ENCODE measurements at regions not wholly inside any gene's neighbourhood (a gene's known extent, or its start where the extent isn't known, plus 50 kb on each side); places are given as distances from the start of the nearest gene placed in this dataset.
A peak's percentile ranks its signal among the peaks of the same experiment; 100 is the strongest.
"Not testable (repeated sequence)": the region's sequence is repeated elsewhere in the genome, so short reads cannot be mapped to it uniquely, and the experiment has no call there.

DNA sequence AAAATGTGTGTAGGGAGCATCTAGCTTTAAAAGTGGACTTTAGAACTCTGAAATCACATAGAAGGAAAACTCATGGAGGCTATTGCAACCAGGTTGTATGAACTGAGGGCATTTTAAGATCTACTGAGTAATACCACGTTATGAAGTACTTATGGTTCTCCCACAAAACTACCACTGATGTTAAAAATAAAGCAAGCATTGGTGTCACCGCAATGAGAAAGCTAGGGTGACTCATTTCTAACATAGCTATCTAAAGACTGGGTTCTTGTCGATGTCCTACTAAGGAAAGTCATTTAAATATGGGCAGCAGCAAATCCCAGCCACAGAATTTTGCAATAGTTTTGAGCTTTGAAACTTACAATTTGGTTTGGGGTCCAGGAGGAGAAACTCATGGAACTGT, 584.8 kb downstream of the DIPK2A start:
- no peak for DNase-seq
- intact Hi-C loops (cut with DNase I) = loop anchor here (5.0 kb wide), 1 partner anchor 846 kb away; no protein-coding TSS in a partner anchor

DNA sequence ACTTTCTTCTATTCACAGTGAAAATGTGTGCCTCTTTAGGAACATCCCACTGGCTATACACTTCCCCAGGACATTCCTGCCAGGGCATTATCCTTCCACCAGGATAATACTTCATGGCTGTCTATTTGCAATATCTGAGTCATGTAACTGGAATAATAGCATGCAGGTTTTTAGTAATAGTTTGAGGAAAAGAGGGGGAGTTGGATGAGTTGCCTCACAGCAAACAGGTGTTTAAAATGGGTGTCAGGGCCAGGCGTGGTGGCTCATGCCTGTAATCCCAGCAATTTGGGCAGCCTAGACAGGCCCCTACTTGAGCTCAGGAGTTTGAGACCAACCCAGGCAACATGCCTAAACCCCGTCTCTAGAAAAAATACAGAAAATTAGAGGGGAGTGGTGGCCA, 585.9 kb downstream of the DIPK2A start:
- no peak for DNase-seq
- intact Hi-C loops (cut with DNase I) = loop anchor here (5.0 kb wide), 1 partner anchor 845 kb away; no protein-coding TSS in a partner anchor

DNA sequence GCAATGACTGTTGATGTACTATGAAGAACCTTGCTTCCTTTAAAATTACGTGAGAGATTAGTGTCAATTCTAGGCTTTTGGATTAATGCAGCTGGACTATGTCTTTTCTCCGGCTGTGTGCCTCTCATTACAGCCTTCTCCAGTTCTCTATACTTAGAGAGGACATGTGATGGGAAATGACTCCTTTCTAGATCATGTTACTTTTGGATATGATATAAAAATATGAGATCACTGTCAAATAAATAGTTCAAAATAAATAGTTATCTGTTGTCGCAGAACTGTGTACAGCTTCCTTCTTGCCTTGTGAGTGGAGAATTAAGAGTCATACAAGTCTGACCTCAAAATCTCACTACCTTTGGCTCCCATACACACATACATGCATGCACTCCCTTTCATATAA, 592.4 kb downstream of the DIPK2A start:
- no peak for DNase-seq
- intact Hi-C loops (cut with DNase I) = no loop called here

DNA sequence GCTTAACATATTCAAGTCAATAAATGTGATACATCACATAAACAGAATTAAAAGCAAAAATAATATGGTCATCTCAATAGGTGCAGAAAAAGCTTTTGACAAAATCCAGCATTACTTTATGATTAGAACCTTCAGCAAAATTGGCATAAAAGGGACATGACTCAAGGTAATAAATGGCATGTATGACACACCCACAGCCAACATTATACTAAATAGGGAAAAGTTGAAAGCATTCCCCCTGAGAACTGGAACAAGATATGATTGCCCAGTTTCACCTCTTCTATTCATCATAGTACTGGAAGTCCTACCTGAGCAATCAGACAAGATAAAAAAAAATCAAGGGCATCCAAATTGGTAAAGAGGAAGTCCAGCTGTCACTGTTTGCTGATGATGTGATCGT, 594.7 kb downstream of the DIPK2A start:
- intact Hi-C loops (cut with DNase I) = no loop called here
- DNase-seq = no peak

DNA sequence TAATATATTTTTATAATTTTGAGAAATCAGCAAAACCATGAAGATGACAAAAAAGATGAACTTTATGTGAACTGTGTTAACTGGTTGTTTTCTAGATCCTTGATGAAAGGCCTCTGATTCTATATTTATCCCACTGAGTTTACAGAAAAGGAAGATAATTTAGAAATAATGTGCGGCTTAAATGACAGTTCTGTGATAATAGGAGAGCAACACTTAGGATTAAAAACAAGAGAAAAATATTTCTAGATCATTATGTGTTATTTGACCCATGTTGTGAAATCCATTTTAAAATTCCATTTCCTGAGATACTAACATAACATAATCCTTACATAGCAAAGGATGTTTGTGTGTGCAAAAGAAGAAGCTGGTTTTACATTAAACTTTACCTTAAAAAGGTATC, 598.0 kb downstream of the DIPK2A start:
- no peak for DNase-seq
- intact Hi-C loops (cut with DNase I) = no loop called here

DNA sequence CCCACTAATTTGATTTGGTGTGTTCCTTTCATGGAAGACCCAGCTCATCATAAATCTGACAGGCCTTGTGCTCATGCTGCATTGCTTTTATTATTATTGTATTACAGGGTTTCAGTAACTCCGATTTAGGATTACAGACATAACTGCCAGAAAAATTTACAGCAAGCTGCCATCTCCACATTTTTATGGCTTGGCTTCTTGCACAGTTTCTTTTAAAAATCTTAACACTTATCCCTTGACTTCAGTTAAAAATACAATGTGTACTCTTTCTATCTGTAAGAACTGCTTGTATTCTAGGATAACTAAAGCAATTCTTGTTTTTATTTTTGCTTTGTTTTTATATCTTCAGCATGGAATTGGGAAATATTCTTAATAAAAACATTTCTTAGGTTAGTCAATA, 612.2 kb downstream of the DIPK2A start:
- intact Hi-C loops (cut with DNase I) = no loop called here
- no peak for DNase-seq

DNA sequence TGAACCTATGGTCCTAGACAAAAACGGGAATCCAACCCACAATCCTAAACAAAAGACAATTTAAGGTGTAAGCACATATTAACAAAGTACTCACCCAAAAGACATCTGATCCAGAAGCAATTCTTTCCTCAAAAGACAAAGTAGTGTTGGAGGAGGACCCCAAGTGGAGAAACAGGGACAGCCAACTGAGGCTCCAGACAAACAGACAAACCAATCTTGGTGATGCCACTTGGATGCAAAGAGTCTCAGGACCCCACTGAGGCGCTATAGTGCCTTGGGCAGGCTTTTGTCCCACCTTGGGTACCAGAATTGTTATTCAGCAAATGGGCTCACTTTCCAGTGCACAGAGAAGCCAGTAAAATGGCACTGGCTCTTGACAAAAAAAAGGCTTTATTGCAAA, 613.8 kb downstream of the DIPK2A start:
- no peak for DNase-seq
- intact Hi-C loops (cut with DNase I) = no loop called here

DNA sequence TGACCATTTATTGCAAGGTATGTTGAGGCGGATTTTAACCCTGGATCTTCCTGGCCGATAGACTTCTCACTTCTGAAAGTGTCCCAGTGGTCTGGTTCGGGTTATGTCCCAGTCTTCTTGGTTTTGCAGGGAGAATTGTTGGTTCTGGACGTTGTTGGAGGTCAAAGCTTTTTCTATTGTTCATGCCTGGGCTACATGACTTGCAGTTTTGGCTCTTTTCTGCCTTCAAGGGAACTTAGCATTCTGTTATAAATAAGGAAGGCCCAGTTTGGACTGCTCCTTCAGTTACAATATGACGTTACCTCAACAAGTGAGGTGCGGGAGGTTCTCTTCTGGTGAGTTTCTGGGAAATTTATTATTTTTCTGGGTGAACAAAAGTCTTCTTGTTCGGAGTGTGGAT, 614.3 kb downstream of the DIPK2A start:
- DNase-seq = no peak
- intact Hi-C loops (cut with DNase I) = no loop called here

DNA sequence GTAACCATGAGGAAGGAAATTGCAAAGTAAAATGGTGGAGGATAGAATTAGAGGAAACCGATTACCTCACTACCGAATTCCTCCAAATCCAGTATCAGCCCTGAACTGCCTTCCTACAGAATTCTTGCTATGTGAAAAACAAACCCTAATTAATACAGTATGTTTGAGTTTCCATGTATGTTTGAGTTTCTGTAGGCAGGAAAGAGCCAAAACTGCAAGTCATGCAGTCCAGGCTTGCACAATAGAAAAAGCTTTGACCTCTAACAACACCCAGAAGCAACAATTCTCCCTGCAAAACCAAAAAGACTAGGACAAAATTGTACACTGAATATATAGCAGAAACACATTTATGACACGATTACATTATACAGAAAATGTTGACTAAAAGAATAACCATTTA, 614.8 kb downstream of the DIPK2A start:
- intact Hi-C loops (cut with DNase I) = no loop called here
- no peak for DNase-seq

DNA sequence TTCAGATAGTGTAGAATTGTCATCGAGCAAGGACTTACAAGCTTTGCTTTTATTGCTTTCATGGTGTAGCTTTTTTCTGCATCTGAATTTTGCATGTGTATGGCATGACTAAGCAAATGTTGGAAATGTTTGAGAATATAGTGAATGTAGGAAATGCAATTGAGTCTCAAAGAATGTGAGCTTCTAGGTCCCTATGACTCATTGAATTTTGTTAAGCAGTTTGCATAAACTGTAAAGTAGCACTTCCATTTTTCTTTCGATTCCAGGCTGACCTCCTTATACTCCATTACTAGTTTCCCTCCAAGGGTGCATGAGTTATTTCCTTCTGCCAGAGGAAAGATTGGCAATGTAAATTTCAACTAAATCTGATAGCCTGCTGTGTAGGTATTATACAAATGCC, 619.2 kb downstream of the DIPK2A start:
- intact Hi-C loops (cut with DNase I) = no loop called here
- no peak for DNase-seq

DNA sequence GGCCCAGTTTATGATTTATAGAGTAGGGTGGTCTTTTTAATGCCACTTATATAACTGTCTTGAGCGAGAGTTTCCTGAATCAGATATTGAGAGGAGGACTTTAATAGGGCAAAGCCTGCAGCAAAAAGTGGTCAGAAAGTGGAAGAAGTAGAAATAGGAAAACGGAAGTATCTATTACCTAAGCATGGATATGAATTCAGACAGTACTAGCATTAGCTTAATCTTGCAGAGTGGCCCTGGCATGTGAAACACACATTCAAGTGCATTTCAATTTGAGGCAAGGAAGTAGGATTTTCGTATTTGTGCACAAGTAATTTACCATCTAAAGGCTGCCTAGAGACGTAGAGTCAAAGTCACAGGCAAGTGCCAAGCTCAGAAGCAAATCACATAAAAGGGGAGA, 622.3 kb downstream of the DIPK2A start:
- no peak for DNase-seq
- intact Hi-C loops (cut with DNase I) = no loop called here

DNA sequence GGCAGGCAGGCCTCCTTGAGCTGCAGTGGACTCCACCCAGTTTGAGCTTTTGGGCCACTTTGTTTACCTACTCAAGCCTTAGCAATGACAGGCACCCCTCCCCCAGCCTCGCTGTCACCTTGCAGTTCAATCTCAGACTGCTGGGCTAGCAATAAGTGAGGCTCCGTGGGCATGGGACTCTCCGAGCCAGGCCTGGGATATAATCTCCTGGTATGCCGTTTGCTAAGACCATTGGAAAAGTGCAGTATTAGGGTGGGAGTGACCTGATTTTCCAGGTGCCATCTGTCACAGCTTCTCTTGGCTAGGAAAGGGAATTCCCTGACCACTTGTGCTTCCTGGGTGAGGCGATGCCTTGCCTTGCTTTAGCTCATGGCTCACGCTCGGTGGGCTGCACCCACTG, 648.6 kb downstream of the DIPK2A start:
- intact Hi-C loops (cut with DNase I) = not testable (repeated sequence)
- peak in 1 of 10 donors; percentile 35 for DNase-seq

DNA sequence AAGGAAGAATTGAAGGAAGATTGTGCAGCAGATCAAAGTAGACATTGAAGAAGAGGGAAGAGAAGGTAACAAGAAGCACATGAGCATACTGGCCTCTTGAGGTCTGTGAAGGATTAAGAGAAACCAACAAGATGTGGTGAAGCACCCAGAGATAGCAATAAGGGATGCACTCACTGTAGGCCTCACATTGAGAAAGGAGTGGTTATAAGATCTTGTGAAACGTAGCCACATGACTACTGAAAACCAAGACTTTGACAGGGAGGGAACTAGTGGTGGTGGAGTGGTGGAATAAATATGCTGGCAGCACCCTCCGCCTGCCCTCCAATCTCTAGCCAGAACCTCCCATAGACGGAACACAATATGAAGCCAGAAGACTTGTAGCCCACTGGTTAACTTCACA, 651.2 kb downstream of the DIPK2A start:
- DNase-seq = no peak
- intact Hi-C loops (cut with DNase I) = no loop called here

DNA sequence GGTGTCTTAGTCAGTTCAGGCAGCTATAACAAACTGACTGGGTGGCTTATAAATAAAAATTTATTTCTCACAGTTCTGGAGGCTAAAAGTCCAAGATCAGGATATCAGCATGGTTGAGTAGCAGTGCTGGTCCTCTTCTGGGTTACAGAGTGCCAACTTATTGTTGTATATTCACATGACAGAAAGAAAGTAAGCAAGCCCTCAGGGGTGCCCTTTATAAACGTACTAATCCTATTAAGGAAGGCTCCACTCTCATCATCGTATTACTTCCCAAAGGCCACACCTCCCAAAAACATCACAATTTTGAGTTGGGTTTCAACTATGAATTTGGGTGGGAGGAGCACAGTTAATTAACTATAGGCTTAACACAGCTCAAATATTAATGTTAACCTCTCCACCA, 653.0 kb downstream of the DIPK2A start:
- no peak for DNase-seq
- intact Hi-C loops (cut with DNase I) = no loop called here

DNA sequence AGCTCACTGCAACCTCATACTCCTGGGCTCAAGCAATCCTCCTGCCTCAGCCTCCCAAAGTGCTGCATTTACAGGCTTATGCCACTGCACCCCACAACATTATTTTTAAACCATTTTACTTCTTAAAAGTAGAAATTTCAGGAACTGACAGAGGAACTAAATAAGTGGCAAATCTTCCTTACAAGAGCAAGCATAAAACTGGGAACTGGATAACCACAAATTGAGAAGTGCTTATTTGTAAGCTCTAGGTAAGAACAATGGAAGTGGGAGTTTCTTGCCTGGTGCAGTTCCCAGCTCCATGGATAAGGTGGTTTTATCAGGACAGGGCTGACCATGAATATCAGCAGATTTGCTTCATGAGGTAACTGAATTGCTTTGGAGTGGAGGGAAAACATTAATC, 655.2 kb downstream of the DIPK2A start:
- intact Hi-C loops (cut with DNase I) = no loop called here
- no peak for DNase-seq

DNA sequence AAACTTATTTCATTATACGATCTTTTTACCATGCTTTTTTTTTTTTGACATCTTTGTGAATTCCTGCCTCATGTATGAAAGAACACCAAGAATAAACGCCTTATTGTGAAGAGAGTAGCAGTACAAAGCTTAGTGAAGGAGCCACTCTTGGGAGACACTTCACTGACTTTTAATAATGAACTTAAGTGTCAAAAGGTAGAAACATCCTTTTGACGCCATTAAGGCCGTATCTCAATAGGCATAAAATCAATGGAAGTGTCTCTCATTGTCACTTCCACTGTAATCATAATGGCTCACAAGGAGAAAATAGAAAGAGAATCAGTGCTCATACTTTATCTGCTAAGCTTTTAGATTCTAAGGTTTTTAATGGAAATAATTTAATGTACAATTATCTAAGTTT, 657.8 kb downstream of the DIPK2A start:
- intact Hi-C loops (cut with DNase I) = no loop called here
- DNase-seq = no peak

DNA sequence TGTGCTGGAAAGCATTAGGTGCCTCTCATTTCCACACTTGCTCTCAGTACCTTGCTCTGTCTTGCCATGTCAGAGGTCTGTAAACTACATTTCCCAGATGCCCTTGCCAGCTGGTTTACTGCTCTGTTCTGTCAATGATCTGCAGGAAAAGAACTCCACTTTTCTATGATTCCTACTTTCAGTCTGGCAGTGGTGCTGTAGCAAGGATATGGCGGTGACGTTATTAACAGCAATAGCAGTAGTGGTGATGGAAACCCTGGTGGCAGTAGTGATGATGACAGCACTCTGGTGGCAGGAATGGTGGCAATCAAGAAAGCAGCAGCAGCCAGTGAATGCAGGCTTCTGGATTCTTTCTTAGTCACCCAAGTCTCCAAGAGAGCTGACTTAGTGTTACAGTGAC, 665.2 kb downstream of the DIPK2A start:
- no peak for DNase-seq
- intact Hi-C loops (cut with DNase I) = no loop called here

DNA sequence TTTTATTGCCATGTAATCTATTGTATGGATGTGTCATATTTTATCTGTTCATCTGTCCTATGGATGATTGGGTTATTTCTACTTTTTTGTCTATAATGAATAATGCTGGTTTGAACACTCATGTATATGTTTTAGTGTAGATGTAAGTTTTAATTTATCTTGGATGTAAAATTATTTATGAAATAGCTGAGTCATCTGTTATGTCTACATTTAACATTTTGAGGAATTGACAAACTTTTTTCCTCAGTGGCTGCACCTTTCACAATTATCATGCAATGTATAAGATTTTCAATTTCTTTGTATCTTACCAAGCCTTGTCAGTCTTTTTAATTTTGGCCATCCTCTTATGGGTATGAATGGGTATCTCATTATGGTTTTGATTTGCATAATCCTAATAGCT, 666.4 kb downstream of the DIPK2A start:
- DNase-seq = no peak
- intact Hi-C loops (cut with DNase I) = no loop called here

DNA sequence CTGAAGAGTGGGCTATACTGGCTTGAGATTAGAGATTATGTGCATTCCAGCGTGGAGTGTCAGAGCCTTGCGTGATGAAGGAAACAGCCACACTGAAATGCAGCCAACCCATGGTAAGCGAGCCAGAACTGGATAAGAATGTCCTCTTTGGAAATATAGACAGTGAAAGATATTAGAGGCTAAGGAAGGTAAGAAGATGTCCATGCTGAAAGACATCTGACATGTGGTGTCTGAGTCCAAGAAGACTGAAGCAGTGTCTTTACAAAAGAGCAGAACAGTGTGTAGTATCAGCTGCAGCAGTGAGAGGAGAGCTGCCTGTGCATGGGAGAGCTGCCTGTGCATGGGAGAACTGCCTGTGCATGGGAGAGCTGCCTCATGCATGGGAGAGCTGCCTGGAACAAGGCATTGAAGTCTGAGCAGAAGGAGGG, 672.2 kb downstream of the DIPK2A start:
- peak in 7 of 10 donors; percentile 11 to 83 (median 43) for DNase-seq
- intact Hi-C loops (cut with DNase I) = no loop called here

DNA sequence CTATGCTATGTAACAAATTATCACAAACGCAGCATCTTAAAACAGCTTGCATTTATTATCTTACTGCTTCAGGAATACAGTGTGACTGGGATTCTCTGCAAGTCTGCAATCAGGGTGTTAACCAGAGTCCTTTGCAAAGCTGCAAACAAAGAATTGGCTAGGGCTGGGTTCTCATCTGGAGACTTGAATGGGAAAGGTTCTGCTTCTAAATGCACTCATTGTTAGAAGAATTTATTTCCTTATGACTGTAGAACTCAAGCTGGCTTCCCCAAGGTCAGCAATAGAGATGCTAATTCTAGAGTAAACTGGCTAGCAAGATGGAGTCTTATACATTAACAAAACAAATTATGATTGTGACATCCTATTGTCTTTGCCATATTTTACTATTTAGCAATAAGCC, 673.7 kb downstream of the DIPK2A start:
- intact Hi-C loops (cut with DNase I) = no loop called here
- DNase-seq = no peak

DNA sequence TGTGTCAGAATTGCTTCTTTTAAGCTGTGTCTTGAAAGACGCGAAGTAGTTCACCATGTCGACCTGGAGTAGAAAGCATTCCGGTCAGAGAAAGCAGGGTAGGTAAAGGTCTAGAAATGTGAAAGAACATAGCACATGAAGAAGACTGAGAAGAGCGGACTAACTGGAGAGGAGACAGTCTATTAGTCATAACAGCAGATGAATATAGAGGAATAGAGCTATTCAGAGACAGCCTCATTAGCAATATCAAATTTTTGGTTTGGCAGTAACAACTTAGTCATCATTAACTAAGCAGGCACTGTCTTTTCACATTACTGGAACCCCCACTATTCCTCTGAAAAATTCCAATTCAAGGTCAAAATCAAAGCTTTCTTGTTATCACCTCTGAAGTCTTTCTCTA, 678.8 kb downstream of the DIPK2A start:
- no peak for DNase-seq
- intact Hi-C loops (cut with DNase I) = no loop called here

DNA sequence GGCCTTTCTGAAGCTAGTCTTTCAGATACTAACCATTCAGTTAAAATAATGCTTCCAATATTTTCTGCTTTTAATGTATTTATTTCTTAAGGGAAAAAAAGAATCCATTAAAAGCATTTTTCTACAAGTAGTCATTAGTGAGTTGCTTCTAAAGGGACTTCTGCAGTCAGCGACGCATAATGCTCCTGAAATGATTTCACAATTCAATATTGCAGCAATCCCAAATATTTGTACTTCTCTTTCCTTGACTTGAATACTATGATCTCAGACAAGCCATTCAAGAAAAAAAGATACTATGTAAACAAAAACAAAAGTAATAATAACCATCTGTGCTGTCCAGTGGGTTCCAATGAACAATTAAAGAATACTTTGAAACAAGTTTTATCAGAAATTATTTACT, 681.0 kb downstream of the DIPK2A start:
- DNase-seq = no peak
- intact Hi-C loops (cut with DNase I) = no loop called here

DNA sequence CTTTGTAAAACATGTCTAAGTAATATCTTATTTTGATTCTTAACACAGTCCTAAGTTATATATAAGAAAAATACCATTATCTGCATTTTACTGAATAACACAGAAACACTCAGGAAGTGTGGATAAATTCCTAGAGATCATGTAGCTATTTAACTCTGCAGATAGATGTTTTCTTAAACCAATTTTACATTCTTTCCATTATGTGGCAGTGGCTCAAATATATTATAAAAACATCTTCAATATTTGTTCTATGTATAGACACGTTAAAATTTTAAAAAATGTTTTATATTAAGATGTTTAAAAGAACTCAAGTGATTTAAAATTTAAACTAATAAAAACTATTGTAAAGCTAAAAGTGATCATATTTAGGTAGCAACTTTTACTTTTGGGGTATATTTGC, 683.8 kb downstream of the DIPK2A start:
- DNase-seq = no peak

DNA sequence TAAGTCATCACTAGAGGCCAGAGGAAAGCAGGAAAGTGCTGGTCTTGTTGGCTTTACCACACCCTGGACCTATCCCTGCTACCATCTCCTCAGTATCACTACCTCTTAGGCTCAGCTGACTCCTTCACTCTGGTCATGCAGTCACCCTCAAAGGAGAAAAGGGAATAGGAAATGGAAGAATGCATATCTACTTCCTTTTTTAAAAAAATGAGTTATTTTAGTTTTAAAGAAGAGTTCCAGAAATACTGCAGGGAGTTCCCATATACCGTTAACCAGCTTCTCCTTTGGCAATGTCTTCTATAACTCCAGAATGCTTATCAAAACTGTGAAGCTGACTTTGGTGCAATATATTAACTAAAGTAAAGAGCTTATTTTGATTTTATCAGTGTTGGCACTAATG, 688.6 kb downstream of the DIPK2A start:
- intact Hi-C loops (cut with DNase I) = loop anchor here (10.0 kb wide), 1 partner anchor 115 kb away; no protein-coding TSS in a partner anchor
- DNase-seq = no peak

More for the DNA sequence above, 683.8 kb downstream of the DIPK2A start:
- intact Hi-C loops (cut with DNase I) = no loop called here
